CD4-positive, alpha-beta T cell (primary cell): ENCODE measurements at regions not wholly inside any gene's neighbourhood (a gene's known extent, or its start where the extent isn't known, plus 50 kb on each side); places are given as distances from the start of the nearest gene placed in this dataset.

Experiments used
- ATAC-seq: fragments of 200-7000 bp; cut with Tn5 transposase; one replicate; pipeline ENCODE4 v1.10.0; 2022; ENCODE audit warnings: mild to moderate bottlenecking; ENCODE audit not compliant: poor library complexity
- CTCF ChIA-PET: fragments of 350-600 bp; sonication (Branson Sonifier 250); formaldehyde crosslinking; loops from one replicate; lab custom pipeline; 2021; ENCODE audit warnings: antibody characterized with exemption, inconsistent platforms; lab: Charles Lee
- POLR2A ChIA-PET: fragments of 350-600 bp; sonication (Branson Sonifier 250); formaldehyde crosslinking; loops from one replicate; lab custom pipeline; 2021; ENCODE audit warnings: antibody characterized with exemption, inconsistent platforms; lab: Charles Lee
- DNase-seq, 14 experiments: peaks; one replicate each; pipeline ENCODE4 v3.0.0-alpha.2; 2013 to 2020; ENCODE audit warnings: mixed read lengths in 2 of 14
- H3K27ac ChIP-seq, 2 donors: one replicate each; pipeline versions ENCODE4 v1.5.1 to v1.7.0; 2013; ENCODE audit warnings: low read length in 2 of 2, low read depth in 1 of 2, mild to moderate bottlenecking in 1 of 2
- H3K27me3 ChIP-seq, 2 experiments: 1 replicate in 1 of 2; 2 replicates in 1 of 2; pipeline versions ENCODE4 v1.6.1 to v1.7.0; 2013; ENCODE audit warnings: low read length in 2 of 2, control low read depth in 1 of 2, mild to moderate bottlenecking in 1 of 2, moderate library complexity in 1 of 2; ENCODE audit not compliant: insufficient read depth in 2 of 2, control insufficient read depth in 1 of 2
- H3K36me3 ChIP-seq: one replicate; pipeline ENCODE4 v1.6.1; 2013; ENCODE audit warnings: low read length, control low read depth; ENCODE audit not compliant: insufficient read depth
- H3K4me1 ChIP-seq: one replicate; pipeline ENCODE4 v1.6.1; 2013; ENCODE audit warnings: low read length, control low read depth; ENCODE audit not compliant: insufficient read depth
- H3K4me3 ChIP-seq: one replicate; pipeline ENCODE4 v1.5.1; 2013; ENCODE audit warnings: mild to moderate bottlenecking, low read length, moderate library complexity
- H3K9me3 ChIP-seq, 2 experiments: 1 replicate in 1 of 2; 2 replicates in 1 of 2; pipeline versions ENCODE4 v1.6.1 to v1.7.0; 2013; ENCODE audit warnings: low read length in 2 of 2, mild to moderate bottlenecking in 2 of 2, control low read depth in 1 of 2, moderate library complexity in 1 of 2; ENCODE audit not compliant: control insufficient read depth in 1 of 2, insufficient read depth in 1 of 2
- H3K27ac Mint-ChIP-seq: one replicate; pipeline ENCODE4 v1.8.0; 2020; ENCODE audit warnings: mixed read lengths
- H3K27me3 Mint-ChIP-seq: one replicate; pipeline ENCODE4 v1.8.0; 2021; ENCODE audit warnings: mixed read lengths
- H3K36me3 Mint-ChIP-seq: one replicate; pipeline ENCODE4 v1.8.0; 2021; ENCODE audit warnings: low read depth, mixed read lengths
- H3K4me1 Mint-ChIP-seq: one replicate; pipeline ENCODE4 v1.8.0; 2021; ENCODE audit warnings: low read depth, mixed read lengths
- H3K4me3 Mint-ChIP-seq: one replicate; pipeline ENCODE4 v1.8.0; 2020; ENCODE audit warnings: mild to moderate bottlenecking, mixed read lengths
- H3K9me3 Mint-ChIP-seq: one replicate; pipeline ENCODE4 v1.8.0; 2020; ENCODE audit warnings: mixed read lengths
- intact Hi-C, 2 experiments: fragments of 100-400 bp; cut with DNase I in 1 of 2; cut with micrococcal nuclease in 1 of 2; formaldehyde crosslinking; loops; one replicate each; pipeline versions ENCODE4 v1.15.1 to v1.9.0; 2023 to 2025; cut with DNase I, micrococcal nuclease
- TF ChIP-seq, protein P1 (sequence below): fragments of 200-600 bp; IDR thresholded peaks from one replicate; pipeline ENCODE4 v1.8.0; 2022; ENCODE audit warnings: antibody characterized with exemption, mild to moderate bottlenecking

GRCh38 chr6:2488578-2488977 is 243.2 kb upstream of the GMDS start:
- Histone ChIP-seq H3K4me1 (no peaks in the 10 kb centered on the region), H3K36me3 (no peaks in the 10 kb centered on the region), H3K9me3 (peaks cover 0 to 4% of the 10 kb centered on the region in 2 experiments), H3K27me3 (peaks cover 0 to 3% of the 10 kb centered on the region in 2 experiments), H3K27ac (no peak overlapping the region), H3K4me3 (no peak overlapping the region)
- ATAC-seq (no peak), DNase-seq (no peak)
- no peaks in the 10 kb centered on the region for H3K4me1 Mint-ChIP-seq
- intact Hi-C loops = no loop called here
- peaks cover 3% of the 10 kb centered on the region for H3K9me3 Mint-ChIP-seq
- H3K27ac Mint-ChIP-seq = no peak overlapping the region
- TF ChIP-seq, protein P1, sequence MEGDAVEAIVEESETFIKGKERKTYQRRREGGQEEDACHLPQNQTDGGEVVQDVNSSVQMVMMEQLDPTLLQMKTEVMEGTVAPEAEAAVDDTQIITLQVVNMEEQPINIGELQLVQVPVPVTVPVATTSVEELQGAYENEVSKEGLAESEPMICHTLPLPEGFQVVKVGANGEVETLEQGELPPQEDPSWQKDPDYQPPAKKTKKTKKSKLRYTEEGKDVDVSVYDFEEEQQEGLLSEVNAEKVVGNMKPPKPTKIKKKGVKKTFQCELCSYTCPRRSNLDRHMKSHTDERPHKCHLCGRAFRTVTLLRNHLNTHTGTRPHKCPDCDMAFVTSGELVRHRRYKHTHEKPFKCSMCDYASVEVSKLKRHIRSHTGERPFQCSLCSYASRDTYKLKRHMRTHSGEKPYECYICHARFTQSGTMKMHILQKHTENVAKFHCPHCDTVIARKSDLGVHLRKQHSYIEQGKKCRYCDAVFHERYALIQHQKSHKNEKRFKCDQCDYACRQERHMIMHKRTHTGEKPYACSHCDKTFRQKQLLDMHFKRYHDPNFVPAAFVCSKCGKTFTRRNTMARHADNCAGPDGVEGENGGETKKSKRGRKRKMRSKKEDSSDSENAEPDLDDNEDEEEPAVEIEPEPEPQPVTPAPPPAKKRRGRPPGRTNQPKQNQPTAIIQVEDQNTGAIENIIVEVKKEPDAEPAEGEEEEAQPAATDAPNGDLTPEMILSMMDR = no peak
- no peaks in the 10 kb centered on the region for H3K27me3 Mint-ChIP-seq
- no peaks in the 10 kb centered on the region for H3K36me3 Mint-ChIP-seq
- CTCF ChIA-PET = no interaction called here
- POLR2A ChIA-PET = no interaction called here
- H3K4me3 Mint-ChIP-seq = no peak overlapping the region

DNA sequence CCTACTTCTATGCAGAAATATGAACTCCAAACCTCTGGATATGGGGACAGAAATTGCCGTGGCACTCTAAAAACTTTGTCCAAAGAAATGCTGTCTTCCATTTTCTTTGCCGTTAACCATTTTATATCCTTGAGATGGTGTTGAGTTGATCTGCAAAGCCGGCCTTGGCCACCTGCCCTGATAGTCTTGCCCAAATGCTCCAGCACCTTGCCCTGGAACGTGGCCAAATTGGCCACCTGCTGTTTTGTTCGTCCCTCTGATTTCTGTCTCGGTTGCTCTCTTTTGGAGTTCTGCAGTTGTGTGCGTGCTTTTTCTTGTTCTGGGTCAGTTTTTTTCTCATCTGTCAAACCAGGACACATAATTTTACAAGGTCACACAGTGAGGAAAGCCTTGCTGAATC is 239.7 kb upstream of the GMDS start:
- peaks cover 5% of the 10 kb centered on the region for H3K9me3 Mint-ChIP-seq
- H3K27me3 Mint-ChIP-seq = peaks cover 4% of the 10 kb centered on the region
- no peaks in the 10 kb centered on the region for H3K4me1 ChIP-seq
- DNase-seq (no peak), ATAC-seq (no peak)
- H3K27me3 ChIP-seq = peaks cover 0 to 9% of the 10 kb centered on the region in 2 experiments
- no peaks in the 10 kb centered on the region for H3K4me1 Mint-ChIP-seq
- H3K36me3 Mint-ChIP-seq = no peaks in the 10 kb centered on the region
- no peak overlapping the region for H3K27ac Mint-ChIP-seq
- TF ChIP-seq, protein P1 = no peak
- no peak overlapping the region for H3K4me3 Mint-ChIP-seq
- no peak overlapping the region for H3K4me3 ChIP-seq
- intact Hi-C loops = no loop called here
- H3K27ac ChIP-seq = no peak overlapping the region
- POLR2A ChIA-PET = no interaction called here
- CTCF ChIA-PET = no interaction called here
- H3K36me3 ChIP-seq = no peaks in the 10 kb centered on the region
- peaks cover 9 to 14% of the 10 kb centered on the region in 2 experiments for H3K9me3 ChIP-seq

- POLR2A ChIA-PET = no interaction called here
Measured at GRCh38 chr6:2482773-2483172, 237.4 kb upstream of the GMDS start.

More at GRCh38 chr6:2482773-2483172, 237.4 kb upstream of the GMDS start:
- H3K27ac Mint-ChIP-seq = no peak overlapping the region
- CTCF ChIA-PET = no interaction called here
- Histone ChIP-seq H3K4me1 (no peaks in the 10 kb centered on the region), H3K27ac (no peak overlapping the region), H3K4me3 (no peak overlapping the region), H3K27me3 (peaks cover 0 to 9% of the 10 kb centered on the region in 2 experiments), H3K9me3 (peaks cover 9 to 14% of the 10 kb centered on the region in 2 experiments), H3K36me3 (no peaks in the 10 kb centered on the region)
- DNase-seq (no peak), ATAC-seq (no peak)
- peaks cover 14% of the 10 kb centered on the region for H3K27me3 Mint-ChIP-seq
- intact Hi-C loops = no loop called here
- H3K9me3 Mint-ChIP-seq = peaks cover 5% of the 10 kb centered on the region
- no peaks in the 10 kb centered on the region for H3K4me1 Mint-ChIP-seq
- no peaks in the 10 kb centered on the region for H3K36me3 Mint-ChIP-seq
- TF ChIP-seq, protein P1 = no peak
- no peak overlapping the region for H3K4me3 Mint-ChIP-seq
